ENCODE measurements at regions not wholly inside any gene's neighbourhood (a gene's known extent, or its start where the extent isn't known, plus 50 kb on each side); places are given as distances from the start of the nearest gene placed in this dataset.
A peak's percentile ranks its signal among the peaks of the same experiment; 100 is the strongest.

- Histone ChIP-seq H3K27ac (no peak overlapping the region), H3K9me3 (no peaks in the 10 kb centered on the region), H3K4me1 (no peaks in the 10 kb centered on the region), H3K36me3 (no peaks in the 10 kb centered on the region), H3K4me3 (no peak overlapping the region), H3K27me3 (no peaks in the 10 kb centered on the region)
- peak in 1 of 2 donors; percentile 52 for DNase-seq (ENCODE audit: low spot score in 2 of 2)
- intact Hi-C loops (cut with DNase I): no loop called here
- TF ChIP-seq, protein P1, sequence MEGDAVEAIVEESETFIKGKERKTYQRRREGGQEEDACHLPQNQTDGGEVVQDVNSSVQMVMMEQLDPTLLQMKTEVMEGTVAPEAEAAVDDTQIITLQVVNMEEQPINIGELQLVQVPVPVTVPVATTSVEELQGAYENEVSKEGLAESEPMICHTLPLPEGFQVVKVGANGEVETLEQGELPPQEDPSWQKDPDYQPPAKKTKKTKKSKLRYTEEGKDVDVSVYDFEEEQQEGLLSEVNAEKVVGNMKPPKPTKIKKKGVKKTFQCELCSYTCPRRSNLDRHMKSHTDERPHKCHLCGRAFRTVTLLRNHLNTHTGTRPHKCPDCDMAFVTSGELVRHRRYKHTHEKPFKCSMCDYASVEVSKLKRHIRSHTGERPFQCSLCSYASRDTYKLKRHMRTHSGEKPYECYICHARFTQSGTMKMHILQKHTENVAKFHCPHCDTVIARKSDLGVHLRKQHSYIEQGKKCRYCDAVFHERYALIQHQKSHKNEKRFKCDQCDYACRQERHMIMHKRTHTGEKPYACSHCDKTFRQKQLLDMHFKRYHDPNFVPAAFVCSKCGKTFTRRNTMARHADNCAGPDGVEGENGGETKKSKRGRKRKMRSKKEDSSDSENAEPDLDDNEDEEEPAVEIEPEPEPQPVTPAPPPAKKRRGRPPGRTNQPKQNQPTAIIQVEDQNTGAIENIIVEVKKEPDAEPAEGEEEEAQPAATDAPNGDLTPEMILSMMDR (IDR thresholded peaks at IDR 0.05): no peak
These were observed 84.4 kb upstream of the HSPA9 start for GRCh38 chr5:138659561-138659960.

- Histone ChIP-seq H3K27ac (no peak overlapping the region), H3K27me3 (no peaks in the 10 kb centered on the region), H3K36me3 (no peaks in the 10 kb centered on the region), H3K4me3 (no peak overlapping the region), H3K4me1 (no peaks in the 10 kb centered on the region), H3K9me3 (no peaks in the 10 kb centered on the region)
- intact Hi-C loops (cut with DNase I): no loop called here
- TF ChIP-seq, protein P1 (IDR thresholded peaks at IDR 0.05): no peak
- peak in 1 of 2 donors; percentile 33 for DNase-seq (ENCODE audit: low spot score in 2 of 2)
These were observed 83.9 kb upstream of the HSPA9 start for GRCh38 chr5:138659121-138659520.

DNA sequence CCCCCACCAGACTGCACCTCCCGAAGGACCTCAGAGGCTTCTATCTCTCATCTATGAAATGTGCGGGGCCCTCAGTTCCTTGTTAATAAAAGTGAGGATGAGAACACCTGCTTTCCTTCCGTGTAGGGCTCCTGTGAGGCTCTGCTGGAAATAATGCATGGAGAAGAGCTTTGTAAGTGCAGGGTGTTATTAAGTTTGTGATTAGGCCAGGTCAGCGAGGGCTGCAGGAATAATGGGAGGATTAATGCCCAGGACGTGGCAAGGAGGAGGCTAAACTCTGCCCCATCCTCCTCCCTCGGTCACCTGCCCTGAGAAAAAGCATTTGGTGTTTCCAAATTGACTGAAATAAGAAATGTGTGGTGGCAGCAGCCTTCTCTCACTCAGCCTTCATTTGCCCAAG, 83.5 kb upstream of the HSPA9 start:
- DNase-seq (ENCODE audit: low spot score in 2 of 2): peak in 1 of 2 donors; percentile 33
- H3K4me1 ChIP-seq: no peaks in the 10 kb centered on the region
- TF ChIP-seq, protein P1 (IDR thresholded peaks at IDR 0.05): no peak
- no peaks in the 10 kb centered on the region for H3K9me3 ChIP-seq
- H3K36me3 ChIP-seq: no peaks in the 10 kb centered on the region
- H3K27ac ChIP-seq: no peak overlapping the region
- no peak overlapping the region for H3K4me3 ChIP-seq
- no peaks in the 10 kb centered on the region for H3K27me3 ChIP-seq
- intact Hi-C loops (cut with DNase I): no loop called here

DNA sequence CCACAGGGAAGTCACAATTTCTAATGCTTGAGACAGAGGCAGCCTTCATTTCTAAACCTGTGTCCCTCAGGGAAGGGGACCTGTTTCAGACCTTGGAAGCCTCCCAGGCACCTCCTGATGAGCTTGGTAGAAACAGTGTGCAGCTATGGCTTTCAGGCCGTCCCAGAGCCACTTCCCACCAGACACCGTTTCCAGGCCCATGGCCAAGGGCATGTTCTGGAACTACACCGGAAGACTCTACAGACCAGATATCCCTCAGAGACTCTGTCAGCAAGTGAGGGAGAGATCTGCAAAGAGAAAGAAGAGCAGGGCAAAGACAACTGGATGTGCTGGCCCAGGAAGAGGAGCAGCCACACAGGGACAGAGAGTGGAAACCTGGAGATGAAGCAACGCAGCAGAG, 82.2 kb upstream of the HSPA9 start:
- no peaks in the 10 kb centered on the region for H3K9me3 ChIP-seq
- DNase-seq (ENCODE audit: low spot score in 2 of 2): no peak
- intact Hi-C loops (cut with DNase I): no loop called here
- no peaks in the 10 kb centered on the region for H3K27me3 ChIP-seq
- H3K27ac ChIP-seq: no peak overlapping the region
- TF ChIP-seq, protein P1 (IDR thresholded peaks at IDR 0.05): no peak
- no peaks in the 10 kb centered on the region for H3K36me3 ChIP-seq
- H3K4me3 ChIP-seq: no peak overlapping the region
- H3K4me1 ChIP-seq: no peaks in the 10 kb centered on the region

GRCh38 chr5:138656916-138657315, 81.7 kb upstream of the HSPA9 start:
- Histone ChIP-seq H3K9me3 (no peaks in the 10 kb centered on the region), H3K27me3 (no peaks in the 10 kb centered on the region), H3K4me1 (no peaks in the 10 kb centered on the region), H3K4me3 (no peak overlapping the region), H3K36me3 (no peaks in the 10 kb centered on the region), H3K27ac (no peak overlapping the region)
- TF ChIP-seq, protein P1 (IDR thresholded peaks at IDR 0.05): no peak
- intact Hi-C loops (cut with DNase I): no loop called here
- no peak for DNase-seq (ENCODE audit: low spot score in 2 of 2)

- Histone ChIP-seq H3K36me3 (no peaks in the 10 kb centered on the region), H3K4me3 (no peak overlapping the region), H3K27ac (no peak overlapping the region), H3K9me3 (no peaks in the 10 kb centered on the region), H3K27me3 (no peaks in the 10 kb centered on the region), H3K4me1 (no peaks in the 10 kb centered on the region)
- DNase-seq (ENCODE audit: low spot score in 2 of 2): no peak
- intact Hi-C loops (cut with DNase I): no loop called here
- TF ChIP-seq, protein P1 (IDR thresholded peaks at IDR 0.05): no peak
These were observed 80.5 kb upstream of the HSPA9 start for GRCh38 chr5:138655530-138656190.
